Keratinocyte (primary cell): ENCODE measurements at regions not wholly inside any gene's neighbourhood (a gene's known extent, or its start where the extent isn't known, plus 50 kb on each side); places are given as distances from the start of the nearest gene placed in this dataset.

Experiments used
- DNase-seq: peaks from one replicate; pipeline ENCODE4 v3.0.0-alpha.2; 2011; ENCODE audit warnings: low read depth, missing footprints, low spot score
- FAIRE-seq: peaks from 2 replicates; lab custom pipeline; 2011; peaks lifted over from hg19 to GRCh38; lab: Jason Lieb, UNC
- H2AFZ ChIP-seq: 2 replicates; pipeline ENCODE4 v1.6.0; 2012; ENCODE audit warnings: low read length, control low read depth, inconsistent platforms; ENCODE audit not compliant: control insufficient read depth
- H3K27ac ChIP-seq: 2 replicates; pipeline ENCODE4 v1.5.1; 2011; ENCODE audit warnings: low read length; ENCODE audit not compliant: control insufficient read depth, insufficient read depth
- H3K27me3 ChIP-seq: 3 replicates; pipeline ENCODE4 v1.6.0; 2011; ENCODE audit warnings: low read length; ENCODE audit not compliant: control insufficient read depth, insufficient read depth; ENCODE audit errors: extremely low read depth
- H3K36me3 ChIP-seq, 2 experiments: 2 replicates in 1 of 2; 3 replicates in 1 of 2; pipeline ENCODE4 v1.5.1; 2011; ENCODE audit warnings: low read length in 2 of 2, mild to moderate bottlenecking in 1 of 2; ENCODE audit not compliant: control insufficient read depth in 2 of 2, insufficient read depth in 2 of 2; ENCODE audit errors: extremely low read depth in 1 of 2
- H3K4me1 ChIP-seq: 3 replicates; pipeline ENCODE4 v1.5.1; 2011; ENCODE audit warnings: low read length; ENCODE audit not compliant: control insufficient read depth, insufficient read depth; ENCODE audit errors: extremely low read depth
- H3K4me2 ChIP-seq: 3 replicates; pipeline ENCODE4 v1.6.0; 2011; ENCODE audit warnings: low read depth, low read length; ENCODE audit not compliant: control insufficient read depth, insufficient read depth; ENCODE audit errors: extremely low read depth
- H3K4me3 ChIP-seq, 3 experiments: fragments of 200-600 bp in 1 of 3; sonication (generic) in 1 of 3; 2 replicates in 2 of 3; 3 replicates in 1 of 3; pipeline ENCODE4 v1.5.1; 2011 to 2016; ENCODE audit warnings: low read length in 3 of 3, mild to moderate bottlenecking in 3 of 3, control low read depth in 2 of 3, inconsistent platforms in 1 of 3, low read depth in 1 of 3, mixed read lengths in 1 of 3, mixed run types in 1 of 3, moderate library complexity in 1 of 3; ENCODE audit not compliant: control insufficient read depth in 2 of 3, insufficient read depth in 2 of 3; ENCODE audit errors: extremely low read depth in 1 of 3
- H3K79me2 ChIP-seq: 2 replicates; pipeline ENCODE4 v1.6.0; 2012; ENCODE audit warnings: low read length; ENCODE audit not compliant: control insufficient read depth, insufficient read depth
- H3K9ac ChIP-seq: 3 replicates; pipeline ENCODE4 v1.6.0; 2011; ENCODE audit warnings: low read length; ENCODE audit not compliant: control insufficient read depth, insufficient read depth; ENCODE audit errors: extremely low read depth
- H3K9me1 ChIP-seq: 3 replicates; pipeline ENCODE4 v1.6.0; 2011; ENCODE audit warnings: low read length; ENCODE audit not compliant: control insufficient read depth, insufficient read depth; ENCODE audit errors: extremely low read depth
- H3K9me3 ChIP-seq: 2 replicates; pipeline ENCODE4 v1.5.1; 2012; ENCODE audit warnings: low read depth, low read length; ENCODE audit not compliant: control insufficient read depth
- H4K20me1 ChIP-seq: 3 replicates; pipeline ENCODE4 v1.6.0; 2011; ENCODE audit warnings: low read length; ENCODE audit not compliant: control insufficient read depth, insufficient read depth; ENCODE audit errors: extremely low read depth
- CTCF ChIP-seq, 3 experiments: IDR thresholded peaks in 1 of 3; conservative IDR thresholded peaks in 1 of 3; optimal IDR thresholded peaks in 1 of 3; 2 replicates in 2 of 3; 3 replicates in 1 of 3; pipeline versions ENCODE3 to v1.5.1; 2011; ENCODE audit warnings: low read length in 3 of 3, mild to moderate bottlenecking in 3 of 3, moderate library complexity in 2 of 3, control low read depth in 1 of 3, inconsistent platforms in 1 of 3; ENCODE audit not compliant: insufficient read depth in 2 of 3; ENCODE audit errors: extremely low read depth in 1 of 3
- EZH2 ChIP-seq: IDR thresholded peaks from one replicate; pipeline ENCODE4 v1.6.1; 2012; ENCODE audit warnings: inconsistent platforms, mild to moderate bottlenecking, low read length, moderate library complexity
- dilution Hi-C: fragments of 300-500 bp; cut with MboI; formaldehyde crosslinking; loops from one replicate; pipeline ENCODE4 v1.7.0; 2020; ENCODE audit warnings: low sequenced_read_pairs; ENCODE audit not compliant: extremely low pct_ligation_motif_present

DNA sequence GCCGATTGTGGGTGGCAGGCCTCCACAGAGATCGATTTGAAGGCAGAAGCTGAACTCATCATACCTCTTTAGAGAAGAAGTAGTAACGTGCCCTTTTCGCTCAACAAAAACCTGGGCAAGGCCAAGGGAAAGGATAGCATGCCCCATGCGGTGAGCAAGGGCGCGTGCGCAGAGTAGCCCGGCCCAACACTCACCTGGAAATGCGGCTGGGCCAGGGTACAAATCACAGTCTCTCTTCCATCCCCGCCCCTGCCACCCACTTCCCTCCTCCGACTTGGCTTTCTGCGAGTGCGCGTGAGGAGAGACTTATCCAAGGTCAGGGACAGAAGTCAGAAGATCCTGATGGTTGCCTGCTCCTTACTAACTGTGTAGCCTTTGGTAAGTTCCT lies 160.7 kb upstream of the C1orf21 start:
- Histone ChIP-seq H3K4me1 (no peaks in the 10 kb centered on the region), H2AFZ (no peak overlapping the region), H3K36me3 (no peaks in the 10 kb centered on the region), H3K27me3 (peaks cover 5% of the 10 kb centered on the region), H3K9me3 (no peaks in the 10 kb centered on the region), H3K79me2 (no peaks in the 10 kb centered on the region), H3K9ac (no peak overlapping the region), H4K20me1 (no peaks in the 10 kb centered on the region), H3K4me2 (no peak overlapping the region), H3K27ac (no peak overlapping the region), H3K4me3 (no peak overlapping the region), H3K9me1 (no peaks in the 10 kb centered on the region)
- FAIRE-seq (no peak), DNase-seq (no peak)
- dilution Hi-C loops, result no loop called here
- TF ChIP-seq CTCF (optimal IDR thresholded peaks at IDR 0.05 in 1 of 3, IDR thresholded peaks at IDR 0.05 in 1 of 3, conservative IDR thresholded peaks at IDR 0.05 in 1 of 3; ENCODE audit: extremely low read depth in 1 of 3, insufficient read depth in 2 of 3, low read length in 3 of 3), result no peak
- no peak for TF ChIP-seq EZH2

- Histone ChIP-seq H3K36me3 (no peaks in the 10 kb centered on the region), H3K4me3 (no peak overlapping the region), H2AFZ (no peak overlapping the region), H3K9me3 (no peaks in the 10 kb centered on the region), H3K27me3 (peaks cover 5% of the 10 kb centered on the region), H3K4me2 (no peak overlapping the region), H3K27ac (no peak overlapping the region), H3K79me2 (no peaks in the 10 kb centered on the region), H4K20me1 (no peaks in the 10 kb centered on the region), H3K4me1 (no peaks in the 10 kb centered on the region), H3K9ac (no peak overlapping the region), H3K9me1 (no peaks in the 10 kb centered on the region)
- dilution Hi-C loops, result no loop called here
- TF ChIP-seq EZH2 (no peak), CTCF (optimal IDR thresholded peaks at IDR 0.05 in 1 of 3, IDR thresholded peaks at IDR 0.05 in 1 of 3, conservative IDR thresholded peaks at IDR 0.05 in 1 of 3; ENCODE audit: extremely low read depth in 1 of 3, insufficient read depth in 2 of 3, low read length in 3 of 3) (no peak)
- FAIRE-seq, result no peak
- DNase-seq, result no peak
Measured at GRCh38 chr1:184228558-184228957, 158.3 kb upstream of the C1orf21 start.
